ENCODE measurements at regions not wholly inside any gene's neighbourhood (a gene's known extent, or its start where the extent isn't known, plus 50 kb on each side); places are given as distances from the start of the nearest gene placed in this dataset.

- in situ Hi-C loops (cut with MboI; ENCODE audit: low pct_unique_long_range_greater_than_20kb, low sequenced_read_pairs, unreplicated experiment) = no loop called here
- TF ChIP-seq, protein P1, sequence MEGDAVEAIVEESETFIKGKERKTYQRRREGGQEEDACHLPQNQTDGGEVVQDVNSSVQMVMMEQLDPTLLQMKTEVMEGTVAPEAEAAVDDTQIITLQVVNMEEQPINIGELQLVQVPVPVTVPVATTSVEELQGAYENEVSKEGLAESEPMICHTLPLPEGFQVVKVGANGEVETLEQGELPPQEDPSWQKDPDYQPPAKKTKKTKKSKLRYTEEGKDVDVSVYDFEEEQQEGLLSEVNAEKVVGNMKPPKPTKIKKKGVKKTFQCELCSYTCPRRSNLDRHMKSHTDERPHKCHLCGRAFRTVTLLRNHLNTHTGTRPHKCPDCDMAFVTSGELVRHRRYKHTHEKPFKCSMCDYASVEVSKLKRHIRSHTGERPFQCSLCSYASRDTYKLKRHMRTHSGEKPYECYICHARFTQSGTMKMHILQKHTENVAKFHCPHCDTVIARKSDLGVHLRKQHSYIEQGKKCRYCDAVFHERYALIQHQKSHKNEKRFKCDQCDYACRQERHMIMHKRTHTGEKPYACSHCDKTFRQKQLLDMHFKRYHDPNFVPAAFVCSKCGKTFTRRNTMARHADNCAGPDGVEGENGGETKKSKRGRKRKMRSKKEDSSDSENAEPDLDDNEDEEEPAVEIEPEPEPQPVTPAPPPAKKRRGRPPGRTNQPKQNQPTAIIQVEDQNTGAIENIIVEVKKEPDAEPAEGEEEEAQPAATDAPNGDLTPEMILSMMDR (IDR thresholded peaks at IDR 0.05; ENCODE audit: extremely low read depth, insufficient read depth, missing control alignments) = no peak
- no peak for DNase-seq (ENCODE audit: low spot score)
These were observed 567.4 kb downstream of the MED13L start for GRCh38 chr12:115710104-115710564.

GRCh38 chr12:115709540-115710011 is 567.9 kb downstream of the MED13L start:
- in situ Hi-C loops (cut with MboI; ENCODE audit: low pct_unique_long_range_greater_than_20kb, low sequenced_read_pairs, unreplicated experiment) = no loop called here
- DNase-seq (ENCODE audit: low spot score) = no peak
- TF ChIP-seq, protein P1 (IDR thresholded peaks at IDR 0.05; ENCODE audit: extremely low read depth, insufficient read depth, missing control alignments) = no peak

DNA sequence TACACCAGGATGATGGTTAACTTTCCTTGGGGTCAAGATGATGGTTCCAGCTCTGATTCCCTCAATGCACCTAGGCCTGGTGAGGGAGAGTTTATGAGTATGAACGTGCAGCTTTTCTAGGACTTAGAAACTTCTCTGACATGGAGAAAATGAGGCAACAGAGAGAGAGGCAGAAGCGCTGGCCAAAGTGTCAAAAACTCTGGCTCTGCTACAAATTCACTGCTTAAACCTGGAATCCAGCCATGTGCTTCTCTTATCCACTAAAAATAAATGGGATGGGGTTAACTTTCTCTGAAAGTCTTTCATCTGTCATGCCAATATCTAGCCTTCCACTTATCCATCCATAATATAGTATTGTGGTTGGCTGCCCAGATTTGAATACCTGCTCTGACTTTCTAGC is 568.7 kb downstream of the MED13L start:
- TF ChIP-seq, protein P1 (IDR thresholded peaks at IDR 0.05; ENCODE audit: extremely low read depth, insufficient read depth, missing control alignments) = no peak
- no peak for DNase-seq (ENCODE audit: low spot score)
- in situ Hi-C loops (cut with MboI; ENCODE audit: low pct_unique_long_range_greater_than_20kb, low sequenced_read_pairs, unreplicated experiment) = no loop called here

- TF ChIP-seq, protein P1 (IDR thresholded peaks at IDR 0.05; ENCODE audit: extremely low read depth, insufficient read depth, missing control alignments) = no peak
- in situ Hi-C loops (cut with MboI; ENCODE audit: low pct_unique_long_range_greater_than_20kb, low sequenced_read_pairs, unreplicated experiment) = no loop called here
- no peak for DNase-seq (ENCODE audit: low spot score)
These were observed 576.5 kb downstream of the MED13L start for GRCh38 chr12:115700896-115701465.

DNA sequence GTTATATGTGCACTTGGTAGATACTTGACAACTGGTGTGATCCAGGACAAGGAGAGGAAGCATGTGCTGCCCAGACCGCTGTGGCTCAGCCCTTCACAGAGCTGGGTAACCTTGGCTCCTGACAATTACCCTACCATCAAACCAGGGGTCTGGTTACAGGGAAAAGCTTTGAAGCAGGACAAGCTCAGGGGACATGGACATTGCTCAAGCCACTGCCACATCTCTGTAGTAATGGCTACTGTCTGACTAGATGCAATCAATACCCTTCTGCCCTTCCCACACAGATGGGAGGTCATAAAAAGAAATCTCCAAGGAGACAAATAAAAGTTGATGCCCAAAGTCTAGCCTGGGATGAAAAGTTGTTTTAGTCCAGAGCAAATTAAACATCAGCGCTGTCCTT is 577.4 kb downstream of the MED13L start:
- TF ChIP-seq, protein P1 (IDR thresholded peaks at IDR 0.05; ENCODE audit: extremely low read depth, insufficient read depth, missing control alignments) = no peak
- in situ Hi-C loops (cut with MboI; ENCODE audit: low pct_unique_long_range_greater_than_20kb, low sequenced_read_pairs, unreplicated experiment) = no loop called here
- no peak for DNase-seq (ENCODE audit: low spot score)

GRCh38 chr12:115698257-115698656 is 579.2 kb downstream of the MED13L start:
- DNase-seq (ENCODE audit: low spot score) = no peak
- TF ChIP-seq, protein P1 (IDR thresholded peaks at IDR 0.05; ENCODE audit: extremely low read depth, insufficient read depth, missing control alignments) = no peak
- in situ Hi-C loops (cut with MboI; ENCODE audit: low pct_unique_long_range_greater_than_20kb, low sequenced_read_pairs, unreplicated experiment) = no loop called here

Data from GM13977 (cell line).